NCI-H748 treated with DMSO at 0.1 percent for 48 hours (cell line): ENCODE measurements at regions not wholly inside any gene's neighbourhood (a gene's known extent, or its start where the extent isn't known, plus 50 kb on each side); places are given as distances from the start of the nearest gene placed in this dataset.

Source experiments
- DNase-seq: peaks from one replicate; lab custom pipeline; 2025; lab: John Stamatoyannopoulos, UW

- no peak for DNase-seq
Measured at GRCh38 chr10:57786850-57787750, 480.6 kb downstream of the IPMK start.

GRCh38 chr10:57786331-57786730 lies 481.4 kb downstream of the IPMK start:
- DNase-seq: no peak

GRCh38 chr10:57785546-57785945 lies 482.1 kb downstream of the IPMK start:
- DNase-seq: no peak

GRCh38 chr10:57785068-57785467 lies 482.6 kb downstream of the IPMK start:
- DNase-seq: no peak

GRCh38 chr10:57776688-57777432 lies 490.8 kb downstream of the IPMK start:
- no peak for DNase-seq

- no peak for DNase-seq
Measured at GRCh38 chr10:57775250-57775649, 492.4 kb downstream of the IPMK start.

GRCh38 chr10:57769298-57769697 lies 498.4 kb downstream of the IPMK start:
- no peak for DNase-seq

GRCh38 chr10:57759777-57760176 lies 507.9 kb downstream of the IPMK start:
- DNase-seq: no peak

- no peak for DNase-seq
Measured at GRCh38 chr10:57754803-57755202, 512.9 kb downstream of the IPMK start.

GRCh38 chr10:57743711-57744110 lies 524.0 kb downstream of the IPMK start:
- DNase-seq: no peak

GRCh38 chr10:57741751-57742150 lies 525.9 kb downstream of the IPMK start:
- no peak for DNase-seq

- no peak for DNase-seq
Measured at GRCh38 chr10:57723305-57723704, 544.4 kb downstream of the IPMK start.

- DNase-seq: no peak
Measured at GRCh38 chr10:57716884-57717283, 550.8 kb downstream of the IPMK start.

- DNase-seq: no peak
Measured at GRCh38 chr10:57715233-57715632, 552.5 kb downstream of the IPMK start.

GRCh38 chr10:57707300-57707658 lies 560.4 kb downstream of the IPMK start:
- no peak for DNase-seq

- DNase-seq: no peak
Measured at GRCh38 chr10:57706576-57707299, 561.0 kb downstream of the IPMK start.

GRCh38 chr10:57706016-57706415 lies 561.7 kb downstream of the IPMK start:
- DNase-seq: no peak

GRCh38 chr10:57699944-57700343 lies 567.8 kb downstream of the IPMK start:
- DNase-seq: no peak

- DNase-seq: no peak
Measured at GRCh38 chr10:57696641-57697040, 571.1 kb downstream of the IPMK start.

- peak; percentile 6 for DNase-seq
Measured at GRCh38 chr10:57694956-57695608, 572.6 kb downstream of the IPMK start.

GRCh38 chr10:57692255-57692980 lies 575.3 kb downstream of the IPMK start:
- no peak for DNase-seq
